ENCODE measurements at regions not wholly inside any gene's neighbourhood (a gene's known extent, or its start where the extent isn't known, plus 50 kb on each side); places are given as distances from the start of the nearest gene placed in this dataset.

DNA sequence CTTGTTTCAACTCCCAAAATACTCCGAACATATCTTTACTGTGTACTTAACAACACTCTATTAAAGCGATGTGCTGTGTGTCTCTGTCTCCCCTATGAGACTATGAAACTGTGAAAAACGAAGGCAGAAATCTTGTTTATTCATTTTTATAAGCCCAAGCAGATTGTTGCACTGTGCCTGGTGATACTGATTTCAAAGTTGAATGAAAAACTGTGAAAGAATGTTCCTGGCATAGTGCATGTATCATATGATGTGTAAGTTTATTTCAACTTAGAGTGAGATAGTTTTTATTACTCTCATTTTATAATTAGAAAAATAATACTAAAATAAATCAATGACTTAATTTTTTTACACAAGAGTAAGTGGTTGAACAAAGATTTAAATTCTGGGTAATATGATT lies 471.9 kb upstream of the PCDH15 start:
- no peaks in the 10 kb centered on the region for H3K4me1 ChIP-seq (ENCODE audit: insufficient read depth, low read length)
- H3K36me3 ChIP-seq (ENCODE audit: insufficient read depth, low read length) = no peaks in the 10 kb centered on the region
- no peak overlapping the region for H3K9ac ChIP-seq (ENCODE audit: low read depth, low read length)
- H3K9me3 ChIP-seq (ENCODE audit: control insufficient read depth, insufficient read depth, low read length) = no peaks in the 10 kb centered on the region

DNA sequence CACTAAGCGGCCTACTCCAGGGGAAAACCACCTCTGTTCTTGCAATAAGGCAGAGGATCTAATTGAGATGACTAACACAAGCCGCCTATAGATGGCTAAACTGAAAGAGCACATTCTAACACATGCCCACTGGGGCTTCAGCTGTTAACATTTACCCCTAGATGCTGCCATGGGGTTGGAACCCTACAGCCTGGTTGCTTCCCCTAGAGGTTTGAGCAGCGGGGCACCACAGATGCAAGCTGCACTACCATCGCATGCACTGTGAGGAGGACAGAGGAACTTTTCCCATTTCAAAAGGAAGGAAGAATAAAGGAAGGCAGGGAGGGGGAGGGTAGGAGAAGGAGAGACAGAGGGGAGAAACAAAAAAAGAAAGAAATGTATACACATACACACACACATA lies 465.8 kb upstream of the PCDH15 start:
- no peaks in the 10 kb centered on the region for H3K36me3 ChIP-seq (ENCODE audit: insufficient read depth, low read length)
- H3K9ac ChIP-seq (ENCODE audit: low read depth, low read length) = no peak overlapping the region
- peaks cover 9% of the 10 kb centered on the region for H3K4me1 ChIP-seq (ENCODE audit: insufficient read depth, low read length)
- no peaks in the 10 kb centered on the region for H3K9me3 ChIP-seq (ENCODE audit: control insufficient read depth, insufficient read depth, low read length)

- Histone ChIP-seq H3K4me1 (ENCODE audit: insufficient read depth, low read length) (peaks cover 18% of the 10 kb centered on the region), H3K9me3 (ENCODE audit: control insufficient read depth, insufficient read depth, low read length) (no peaks in the 10 kb centered on the region), H3K36me3 (ENCODE audit: insufficient read depth, low read length) (no peaks in the 10 kb centered on the region), H3K9ac (ENCODE audit: low read depth, low read length) (no peak overlapping the region)
Measured at GRCh38 chr10:55263327-55263726, 462.3 kb upstream of the PCDH15 start.

DNA sequence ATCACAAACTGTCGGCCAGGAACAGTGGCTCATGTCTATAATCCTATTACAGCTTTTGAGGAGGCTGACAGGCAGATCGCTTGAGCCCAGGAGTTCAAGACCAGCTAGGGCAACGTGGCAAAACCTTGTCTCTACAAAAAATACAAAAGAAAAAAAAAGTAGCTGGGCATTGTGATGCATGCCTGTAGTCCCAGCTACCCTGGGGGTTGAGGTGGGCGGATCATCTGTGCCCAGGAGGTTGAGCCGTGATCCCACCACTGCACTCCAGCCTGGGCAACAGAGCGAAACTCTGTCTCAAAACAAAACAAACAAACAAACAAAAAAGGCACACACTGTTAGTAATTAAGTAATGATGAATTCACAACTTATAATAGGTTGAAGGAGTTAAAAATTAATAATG lies 441.5 kb upstream of the PCDH15 start:
- no peaks in the 10 kb centered on the region for H3K4me1 ChIP-seq (ENCODE audit: insufficient read depth, low read length)
- no peak overlapping the region for H3K9ac ChIP-seq (ENCODE audit: low read depth, low read length)
- H3K36me3 ChIP-seq (ENCODE audit: insufficient read depth, low read length) = no peaks in the 10 kb centered on the region
- no peaks in the 10 kb centered on the region for H3K9me3 ChIP-seq (ENCODE audit: control insufficient read depth, insufficient read depth, low read length)

DNA sequence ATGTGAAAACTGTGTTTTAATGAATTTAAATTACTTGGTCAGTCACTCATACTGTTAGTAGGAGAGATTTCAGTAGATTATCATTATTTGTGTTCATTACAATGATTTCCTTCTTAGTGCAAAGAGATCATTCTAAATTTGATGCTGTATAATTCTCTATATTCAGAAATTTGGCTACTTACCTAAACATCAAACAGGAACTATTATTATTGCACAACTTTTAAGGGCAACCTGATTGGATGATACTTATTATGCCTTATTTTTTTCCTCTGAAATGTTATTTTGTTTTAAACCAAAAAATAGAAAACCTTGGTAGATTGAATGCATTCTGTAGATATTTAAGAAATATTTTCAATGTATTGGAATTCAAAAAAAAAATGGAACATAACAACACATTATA lies 436.4 kb upstream of the PCDH15 start:
- Histone ChIP-seq H3K9me3 (ENCODE audit: control insufficient read depth, insufficient read depth, low read length) (no peaks in the 10 kb centered on the region), H3K4me1 (ENCODE audit: insufficient read depth, low read length) (no peaks in the 10 kb centered on the region), H3K36me3 (ENCODE audit: insufficient read depth, low read length) (no peaks in the 10 kb centered on the region), H3K9ac (ENCODE audit: low read depth, low read length) (no peak overlapping the region)

DNA sequence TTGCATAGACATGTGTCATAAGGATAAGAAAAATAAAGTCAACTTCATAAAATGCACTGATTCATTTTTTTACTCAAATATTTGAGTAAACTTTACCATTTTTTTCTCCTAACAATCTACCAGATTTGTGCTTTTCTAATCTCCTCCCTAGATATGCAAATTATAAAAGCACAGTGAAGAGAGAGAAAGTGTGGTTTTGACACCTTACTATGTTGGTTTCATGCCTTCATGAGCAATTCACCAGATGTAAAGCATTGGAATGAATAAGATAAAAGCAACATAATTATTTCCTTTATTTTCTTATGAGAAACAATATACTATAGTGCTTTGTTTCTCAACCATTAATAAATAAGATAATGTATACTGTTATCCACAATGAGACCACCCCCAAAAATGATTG lies 432.5 kb upstream of the PCDH15 start:
- Histone ChIP-seq H3K9ac (ENCODE audit: low read depth, low read length) (no peak overlapping the region), H3K36me3 (ENCODE audit: insufficient read depth, low read length) (no peaks in the 10 kb centered on the region), H3K4me1 (ENCODE audit: insufficient read depth, low read length) (no peaks in the 10 kb centered on the region)

DNA sequence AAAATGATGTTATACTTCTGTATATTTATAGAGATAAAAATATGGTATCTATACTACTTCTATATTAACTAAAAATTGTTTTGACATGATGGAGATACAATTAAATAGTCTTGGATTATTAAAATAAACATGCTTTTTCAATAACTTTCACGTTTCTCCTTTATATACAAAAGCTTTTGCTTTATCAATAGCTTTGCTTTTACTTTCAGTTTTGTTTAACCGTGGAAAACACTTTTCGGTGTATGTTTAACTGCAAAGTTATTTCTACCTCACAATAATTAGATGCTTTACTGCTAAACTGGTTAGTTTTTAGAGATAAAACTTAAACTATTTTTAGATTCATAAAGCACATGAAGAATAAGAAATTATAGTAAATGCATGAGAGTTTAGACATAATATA lies 432.1 kb upstream of the PCDH15 start:
- H3K36me3 ChIP-seq (ENCODE audit: insufficient read depth, low read length) = no peaks in the 10 kb centered on the region
- H3K9me3 ChIP-seq (ENCODE audit: control insufficient read depth, insufficient read depth, low read length) = no peaks in the 10 kb centered on the region
- H3K4me1 ChIP-seq (ENCODE audit: insufficient read depth, low read length) = no peaks in the 10 kb centered on the region
- H3K9ac ChIP-seq (ENCODE audit: low read depth, low read length) = no peak overlapping the region

More for the DNA sequence above, 432.5 kb upstream of the PCDH15 start:
- no peaks in the 10 kb centered on the region for H3K9me3 ChIP-seq (ENCODE audit: control insufficient read depth, insufficient read depth, low read length)

DNA sequence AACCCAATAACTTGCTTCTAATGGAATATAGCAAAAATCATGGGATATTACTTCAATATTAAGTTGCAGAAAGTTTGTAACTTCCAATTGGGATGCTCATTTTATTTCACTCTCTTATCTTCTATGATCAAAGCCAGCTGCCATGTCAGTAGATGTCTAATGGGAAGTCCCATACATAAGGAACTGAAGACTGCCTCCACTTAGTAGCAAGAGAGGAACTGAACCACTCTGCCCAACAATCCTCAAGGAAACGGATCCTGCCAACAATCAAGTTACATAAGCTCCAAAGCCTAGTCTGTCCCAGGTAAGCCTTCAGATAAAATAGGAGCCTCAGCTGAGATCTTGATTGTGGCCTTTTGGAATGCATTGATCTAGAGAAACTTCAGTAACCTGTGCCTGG lies 431.5 kb upstream of the PCDH15 start:
- H3K9me3 ChIP-seq (ENCODE audit: control insufficient read depth, insufficient read depth, low read length) = no peaks in the 10 kb centered on the region
- H3K4me1 ChIP-seq (ENCODE audit: insufficient read depth, low read length) = no peaks in the 10 kb centered on the region
- no peak overlapping the region for H3K9ac ChIP-seq (ENCODE audit: low read depth, low read length)
- H3K36me3 ChIP-seq (ENCODE audit: insufficient read depth, low read length) = no peaks in the 10 kb centered on the region

- H3K36me3 ChIP-seq (ENCODE audit: insufficient read depth, low read length) = no peaks in the 10 kb centered on the region
- H3K9me3 ChIP-seq (ENCODE audit: control insufficient read depth, insufficient read depth, low read length) = no peaks in the 10 kb centered on the region
- no peak overlapping the region for H3K9ac ChIP-seq (ENCODE audit: low read depth, low read length)
- H3K4me1 ChIP-seq (ENCODE audit: insufficient read depth, low read length) = no peaks in the 10 kb centered on the region
Measured at GRCh38 chr10:55227967-55228366, 426.9 kb upstream of the PCDH15 start.

GRCh38 chr10:55224007-55224781 lies 423.2 kb upstream of the PCDH15 start:
- H3K4me1 ChIP-seq (ENCODE audit: insufficient read depth, low read length) = no peaks in the 10 kb centered on the region
- no peaks in the 10 kb centered on the region for H3K36me3 ChIP-seq (ENCODE audit: insufficient read depth, low read length)
- H3K9ac ChIP-seq (ENCODE audit: low read depth, low read length) = no peak overlapping the region
- H3K9me3 ChIP-seq (ENCODE audit: control insufficient read depth, insufficient read depth, low read length) = no peaks in the 10 kb centered on the region

- Histone ChIP-seq H3K36me3 (ENCODE audit: insufficient read depth, low read length) (no peaks in the 10 kb centered on the region), H3K9me3 (ENCODE audit: control insufficient read depth, insufficient read depth, low read length) (no peaks in the 10 kb centered on the region), H3K4me1 (ENCODE audit: insufficient read depth, low read length) (no peaks in the 10 kb centered on the region), H3K9ac (ENCODE audit: low read depth, low read length) (no peak overlapping the region)
Measured at GRCh38 chr10:55223352-55223751, 422.3 kb upstream of the PCDH15 start.

DNA sequence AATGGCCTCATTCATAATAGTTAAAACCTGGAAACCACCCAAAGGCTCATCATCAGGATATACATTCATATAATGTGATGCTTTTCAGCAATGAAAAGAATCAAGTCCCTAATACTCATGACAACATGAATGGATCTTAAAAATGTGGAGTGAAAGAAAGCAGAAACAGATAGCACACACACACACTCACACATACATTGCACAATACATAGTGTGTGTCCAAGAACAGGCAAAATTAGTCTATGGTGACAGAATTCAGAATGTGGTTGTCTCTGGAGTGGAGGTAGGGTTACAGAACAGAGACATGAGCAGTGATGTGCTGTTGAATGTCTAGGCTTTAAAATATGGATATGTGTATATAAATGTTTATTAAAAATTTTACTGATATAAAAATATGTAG lies 419.9 kb upstream of the PCDH15 start:
- H3K9me3 ChIP-seq (ENCODE audit: control insufficient read depth, insufficient read depth, low read length) = no peaks in the 10 kb centered on the region
- H3K36me3 ChIP-seq (ENCODE audit: insufficient read depth, low read length) = no peaks in the 10 kb centered on the region
- no peaks in the 10 kb centered on the region for H3K4me1 ChIP-seq (ENCODE audit: insufficient read depth, low read length)
- H3K9ac ChIP-seq (ENCODE audit: low read depth, low read length) = no peak overlapping the region

DNA sequence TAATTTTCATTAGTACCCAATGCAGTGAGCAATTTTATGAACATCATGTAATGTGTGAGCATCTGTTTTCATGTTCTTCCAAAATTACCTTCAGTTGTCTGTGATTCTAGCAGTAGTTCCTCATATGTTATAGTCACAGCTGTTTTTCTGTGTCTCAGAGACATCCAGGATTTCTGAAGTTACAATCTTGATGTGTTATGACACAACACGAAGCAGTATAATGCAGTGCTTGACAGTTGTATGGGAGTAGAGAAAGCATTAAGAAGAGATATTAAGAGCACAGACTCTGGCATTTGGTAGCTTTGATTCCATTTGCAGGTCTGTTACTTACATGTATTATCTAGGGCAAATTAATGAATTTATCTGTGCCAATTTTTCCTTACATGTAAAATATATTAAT lies 414.7 kb upstream of the PCDH15 start:
- Histone ChIP-seq H3K9me3 (ENCODE audit: control insufficient read depth, insufficient read depth, low read length) (no peaks in the 10 kb centered on the region), H3K4me1 (ENCODE audit: insufficient read depth, low read length) (no peaks in the 10 kb centered on the region), H3K36me3 (ENCODE audit: insufficient read depth, low read length) (no peaks in the 10 kb centered on the region), H3K9ac (ENCODE audit: low read depth, low read length) (no peak overlapping the region)

DNA sequence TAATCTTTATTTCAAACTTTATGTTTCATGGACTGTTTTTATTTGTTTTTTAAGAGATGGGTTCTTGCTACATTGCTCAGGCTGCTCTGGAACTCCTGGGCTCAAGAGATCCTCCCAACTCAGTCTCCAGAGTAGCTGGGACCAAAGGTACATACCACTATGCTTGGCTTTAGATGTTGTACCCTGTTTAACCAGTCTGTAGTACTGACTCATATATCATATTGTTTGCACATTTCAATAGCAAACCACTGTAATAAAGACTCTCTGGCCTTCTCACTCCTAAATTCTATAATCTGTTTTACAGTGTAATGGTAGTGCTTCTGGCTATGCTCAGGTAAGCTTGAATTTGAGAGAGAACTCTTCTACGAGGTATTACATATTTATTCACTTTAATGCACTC lies 413.6 kb upstream of the PCDH15 start:
- Histone ChIP-seq H3K9me3 (ENCODE audit: control insufficient read depth, insufficient read depth, low read length) (no peaks in the 10 kb centered on the region), H3K4me1 (ENCODE audit: insufficient read depth, low read length) (no peaks in the 10 kb centered on the region), H3K9ac (ENCODE audit: low read depth, low read length) (no peak overlapping the region), H3K36me3 (ENCODE audit: insufficient read depth, low read length) (no peaks in the 10 kb centered on the region)

GRCh38 chr10:55212051-55212450 lies 411.0 kb upstream of the PCDH15 start:
- no peaks in the 10 kb centered on the region for H3K36me3 ChIP-seq (ENCODE audit: insufficient read depth, low read length)
- no peaks in the 10 kb centered on the region for H3K9me3 ChIP-seq (ENCODE audit: control insufficient read depth, insufficient read depth, low read length)
- no peak overlapping the region for H3K9ac ChIP-seq (ENCODE audit: low read depth, low read length)
- H3K4me1 ChIP-seq (ENCODE audit: insufficient read depth, low read length) = 0 out of 2 replicates have a peak, but pooled peaks cover 3% of the 10 kb centered on the region
